H1 (cell line): ENCODE measurements at regions not wholly inside any gene's neighbourhood (a gene's known extent, or its start where the extent isn't known, plus 50 kb on each side); places are given as distances from the start of the nearest gene placed in this dataset.

Experiments
- HDAC2 ChIP-seq, 2 experiments: fragments of 300-600 bp in 1 of 2; sonication (generic) in 1 of 2; IDR thresholded peaks; 2 replicates each; pipeline ENCODE4 v1.6.1; 2011 to 2012; ENCODE audit warnings: low read depth in 2 of 2, low read length in 2 of 2, mild to moderate bottlenecking in 2 of 2, moderate library complexity in 2 of 2, borderline replicate concordance in 1 of 2, inconsistent platforms in 1 of 2
- TAF1 ChIP-seq: IDR thresholded peaks from 2 replicates; pipeline ENCODE4 v1.6.1; 2011; ENCODE audit warnings: mild to moderate bottlenecking, low read depth, low read length
- TF ChIP-seq, protein P1 (sequence below), 3 experiments: IDR thresholded peaks; 1 replicate in 2 of 3; 2 replicates in 1 of 3; pipeline versions ENCODE4 v1.5.1 to v1.6.1; 2011; ENCODE audit warnings: low read length in 3 of 3, mild to moderate bottlenecking in 3 of 3, inconsistent platforms in 2 of 3, low read depth in 1 of 3, moderate library complexity in 1 of 3; ENCODE audit not compliant: insufficient read depth in 1 of 3; ENCODE audit errors: control extremely low read depth in 1 of 3

- TF ChIP-seq HDAC2 (IDR thresholded peaks at IDR 0.05; ENCODE audit: borderline replicate concordance in 1 of 2, low read depth in 2 of 2, low read length in 2 of 2) = no peak
- TF ChIP-seq, protein P1, sequence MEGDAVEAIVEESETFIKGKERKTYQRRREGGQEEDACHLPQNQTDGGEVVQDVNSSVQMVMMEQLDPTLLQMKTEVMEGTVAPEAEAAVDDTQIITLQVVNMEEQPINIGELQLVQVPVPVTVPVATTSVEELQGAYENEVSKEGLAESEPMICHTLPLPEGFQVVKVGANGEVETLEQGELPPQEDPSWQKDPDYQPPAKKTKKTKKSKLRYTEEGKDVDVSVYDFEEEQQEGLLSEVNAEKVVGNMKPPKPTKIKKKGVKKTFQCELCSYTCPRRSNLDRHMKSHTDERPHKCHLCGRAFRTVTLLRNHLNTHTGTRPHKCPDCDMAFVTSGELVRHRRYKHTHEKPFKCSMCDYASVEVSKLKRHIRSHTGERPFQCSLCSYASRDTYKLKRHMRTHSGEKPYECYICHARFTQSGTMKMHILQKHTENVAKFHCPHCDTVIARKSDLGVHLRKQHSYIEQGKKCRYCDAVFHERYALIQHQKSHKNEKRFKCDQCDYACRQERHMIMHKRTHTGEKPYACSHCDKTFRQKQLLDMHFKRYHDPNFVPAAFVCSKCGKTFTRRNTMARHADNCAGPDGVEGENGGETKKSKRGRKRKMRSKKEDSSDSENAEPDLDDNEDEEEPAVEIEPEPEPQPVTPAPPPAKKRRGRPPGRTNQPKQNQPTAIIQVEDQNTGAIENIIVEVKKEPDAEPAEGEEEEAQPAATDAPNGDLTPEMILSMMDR (IDR thresholded peaks at IDR 0.05; ENCODE audit: control extremely low read depth in 1 of 3, insufficient read depth in 1 of 3, low read depth in 1 of 3, low read length in 3 of 3) = no peak
- no peak for TF ChIP-seq TAF1
Measured at GRCh38 chr6:74087899-74088298, 391.9 kb downstream of the CD109 start.
